GM21360 (cell line): ENCODE measurements at regions not wholly inside any gene's neighbourhood (a gene's known extent, or its start where the extent isn't known, plus 50 kb on each side); places are given as distances from the start of the nearest gene placed in this dataset.

Experiments used
- ATAC-seq: cut with Tn5 transposase; IDR thresholded peaks from one replicate; pipeline ENCODE4 v1.9.1; 2021; ENCODE audit warnings: mild to moderate bottlenecking, moderate library complexity; ENCODE audit not compliant: unreplicated experiment

- ATAC-seq: no peak
Measured at GRCh38 chr15:37773111-37773860, 161.2 kb upstream of the TMCO5A start.

DNA sequence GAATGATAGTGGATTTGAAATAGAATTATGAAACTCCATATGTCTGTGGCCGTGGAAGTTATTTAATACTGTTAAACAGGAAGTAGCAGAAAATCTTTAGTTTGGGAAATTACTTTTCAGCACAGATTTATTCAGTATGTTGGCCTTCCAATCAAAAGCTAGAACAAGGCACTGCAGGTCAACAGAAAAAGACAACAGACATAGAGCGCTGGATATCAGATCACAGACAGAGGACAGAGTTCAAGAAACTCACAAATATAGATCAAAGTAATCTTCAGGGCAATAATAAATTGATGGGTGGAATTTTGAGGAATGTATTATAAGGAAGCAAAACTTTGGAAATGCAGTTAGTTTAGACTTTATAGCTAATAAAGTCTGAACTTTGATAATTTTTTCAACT, 159.5 kb upstream of the TMCO5A start:
- ATAC-seq: no peak

- ATAC-seq: no peak
Measured at GRCh38 chr15:37777006-37777405, 157.4 kb upstream of the TMCO5A start.

- ATAC-seq: no peak
Measured at GRCh38 chr15:37783290-37783689, 151.2 kb upstream of the TMCO5A start.

- no peak for ATAC-seq
Measured at GRCh38 chr15:37788330-37788729, 146.1 kb upstream of the TMCO5A start.

DNA sequence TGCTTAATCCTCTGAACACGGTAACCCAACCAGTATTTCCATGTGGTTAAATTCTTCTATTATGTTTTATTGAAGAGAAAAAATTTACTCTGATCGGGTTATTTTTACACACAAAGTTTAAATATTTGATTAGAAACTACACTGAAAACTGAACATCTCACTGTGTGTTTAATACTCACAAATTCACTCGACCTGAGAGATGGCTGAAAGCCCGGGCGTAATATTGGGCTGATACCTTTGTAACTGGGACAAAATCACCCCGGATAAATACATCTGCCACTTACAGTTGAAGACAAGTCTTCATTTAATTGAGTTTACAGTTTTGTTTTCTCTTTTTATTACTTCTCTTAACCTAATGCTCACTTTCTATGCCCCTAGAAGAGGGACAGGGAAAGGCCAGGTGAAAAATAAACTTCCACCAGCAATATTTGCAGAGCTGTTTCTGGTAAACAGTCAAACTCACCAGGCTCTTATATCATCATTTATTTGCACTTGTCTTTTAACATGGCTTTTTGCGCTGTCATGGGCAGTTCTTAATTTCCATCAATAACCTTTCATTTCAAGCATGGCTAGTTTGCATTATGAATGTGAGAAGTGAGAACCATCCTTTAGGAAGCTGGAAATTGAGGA, 145.6 kb upstream of the TMCO5A start:
- ATAC-seq: no peak

GRCh38 chr15:37789397-37789786, 145.0 kb upstream of the TMCO5A start:
- no peak for ATAC-seq

DNA sequence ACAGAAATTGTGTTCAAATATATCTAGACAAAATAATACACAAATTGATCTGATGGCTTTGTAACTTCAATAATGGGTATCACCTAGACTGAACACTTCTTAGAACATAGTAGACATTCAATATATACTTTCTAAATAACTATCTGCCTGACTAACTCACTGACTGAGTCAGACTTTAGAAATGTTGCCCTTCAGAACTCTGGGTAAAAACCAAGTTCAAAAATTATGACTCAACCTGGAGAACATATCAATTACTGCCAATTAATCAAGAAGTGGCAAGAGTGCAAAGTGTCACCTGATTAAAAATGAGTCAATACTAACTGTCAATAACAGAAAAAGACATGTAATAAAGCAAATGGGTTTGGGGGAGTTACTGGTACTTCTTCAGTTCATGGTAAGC, 144.6 kb upstream of the TMCO5A start:
- no peak for ATAC-seq

- ATAC-seq: no peak
Measured at GRCh38 chr15:37791693-37792092, 142.7 kb upstream of the TMCO5A start.

GRCh38 chr15:37792351-37792750, 142.1 kb upstream of the TMCO5A start:
- no peak for ATAC-seq

- no peak for ATAC-seq
Measured at GRCh38 chr15:37793851-37794250, 140.6 kb upstream of the TMCO5A start.

DNA sequence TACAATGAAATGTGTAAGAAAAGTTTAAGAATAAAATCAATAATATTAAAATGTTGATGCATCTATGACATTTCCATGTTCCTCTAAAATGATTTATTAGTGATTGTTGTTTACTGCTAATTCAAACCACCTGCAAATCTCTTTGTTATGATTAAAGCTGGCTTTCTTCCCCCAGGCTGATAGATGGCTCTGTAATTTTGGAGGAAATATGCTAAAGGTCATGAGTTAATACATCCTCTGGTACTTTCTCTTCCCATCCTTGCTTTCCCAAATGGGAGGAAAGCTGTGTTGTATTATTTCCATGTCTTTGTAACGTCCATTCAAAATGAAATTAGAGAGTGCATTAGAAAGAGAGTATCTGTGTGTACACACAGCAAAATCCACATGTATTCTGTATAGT, 139.5 kb upstream of the TMCO5A start:
- ATAC-seq: no peak

GRCh38 chr15:37801529-37801928, 132.9 kb upstream of the TMCO5A start:
- no peak for ATAC-seq

- ATAC-seq: no peak
Measured at GRCh38 chr15:37806808-37807207, 127.6 kb upstream of the TMCO5A start.

DNA sequence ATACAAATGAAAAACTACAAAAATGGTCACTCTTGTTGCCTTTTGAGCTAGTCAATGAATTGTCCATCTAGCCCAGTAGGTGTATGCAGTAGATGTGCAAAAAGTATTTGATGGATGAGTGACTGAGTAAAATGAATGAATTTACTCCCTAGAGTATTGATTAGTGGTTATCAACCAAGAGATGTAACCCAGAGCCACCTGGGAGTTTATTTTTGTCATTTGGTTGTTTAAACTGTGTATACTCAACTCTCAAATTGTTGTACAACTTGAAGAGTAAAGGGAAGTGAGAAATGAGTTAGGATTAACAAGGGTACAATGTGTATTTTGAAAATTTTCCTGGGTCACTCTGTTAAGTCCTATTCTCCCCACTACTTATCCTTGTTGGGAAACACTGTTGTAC, 124.1 kb upstream of the TMCO5A start:
- ATAC-seq: no peak

- ATAC-seq: no peak
Measured at GRCh38 chr15:37813306-37813705, 121.1 kb upstream of the TMCO5A start.

DNA sequence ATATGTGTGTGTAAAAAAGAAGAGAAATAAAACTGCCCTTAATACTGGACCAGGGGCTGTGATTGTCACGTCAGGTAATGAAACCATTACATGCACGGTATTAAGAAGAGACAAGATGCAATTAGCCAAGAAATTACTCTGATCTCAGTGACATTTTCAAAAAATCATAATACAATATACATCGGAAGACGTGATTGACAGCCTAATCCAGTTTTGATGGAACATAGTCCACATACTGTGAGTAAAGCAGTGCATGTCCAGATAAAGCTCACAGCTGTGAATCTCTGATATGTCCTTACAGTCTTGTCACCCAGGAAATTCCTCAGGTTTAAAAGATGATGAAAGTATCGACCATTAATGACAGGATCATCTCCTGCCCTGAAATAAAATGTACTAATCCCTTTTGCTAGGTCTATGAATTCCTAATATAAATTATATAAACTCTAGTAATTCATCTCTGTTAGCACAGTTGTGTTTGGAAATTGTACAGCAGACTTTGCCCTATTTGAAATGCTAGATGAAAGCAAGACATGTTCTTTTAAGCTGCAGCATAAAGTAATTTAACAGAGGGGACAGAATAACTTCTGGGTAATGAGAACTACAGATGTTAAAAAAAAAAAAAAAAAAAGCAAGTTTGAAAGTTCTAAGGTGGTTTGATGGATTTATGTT, 119.5 kb upstream of the TMCO5A start:
- no peak for ATAC-seq

DNA sequence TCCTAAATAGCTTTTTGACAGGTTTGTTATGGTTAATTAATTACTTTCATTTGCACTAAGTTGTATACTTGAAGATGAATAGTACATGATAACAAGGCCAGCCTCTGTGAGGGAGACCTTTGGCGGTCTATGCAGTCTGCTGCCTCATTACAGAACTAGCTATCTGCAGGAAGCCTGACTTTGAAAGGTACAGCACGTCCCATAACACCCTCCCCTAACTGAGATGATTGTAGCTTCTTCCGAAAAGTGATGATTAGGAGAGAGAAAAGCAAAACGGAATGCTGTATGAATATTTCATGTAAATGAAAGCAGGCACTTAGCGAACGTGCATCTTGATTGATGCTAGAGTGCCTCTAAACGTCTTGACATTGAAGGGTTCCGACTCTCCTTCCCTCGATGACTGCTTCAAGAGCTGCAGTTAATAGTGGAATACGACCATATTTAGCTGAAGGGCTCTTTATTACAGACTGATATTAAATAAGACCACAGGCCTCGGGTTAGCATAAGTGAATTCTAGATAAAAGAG, 116.2 kb upstream of the TMCO5A start:
- ATAC-seq: no peak

DNA sequence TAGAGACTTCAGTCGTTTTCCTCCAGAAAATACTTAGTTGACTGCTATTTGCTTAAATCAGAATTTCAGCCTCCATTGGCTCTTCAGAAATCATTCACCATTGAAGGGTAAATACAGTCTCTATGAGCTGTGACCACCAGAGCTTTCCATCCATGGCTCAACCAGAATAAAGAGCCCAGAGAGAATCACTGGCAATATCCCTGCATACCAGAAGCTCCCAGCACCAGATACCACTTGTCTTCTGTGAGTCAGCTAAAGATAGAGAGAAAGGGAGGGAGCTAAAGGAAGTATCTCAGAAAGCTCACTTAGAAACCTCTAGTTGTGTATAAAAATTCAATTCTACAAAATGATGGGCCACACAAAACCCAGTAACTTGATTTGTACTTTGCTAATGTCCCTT, 115.2 kb upstream of the TMCO5A start:
- no peak for ATAC-seq

GRCh38 chr15:37820380-37821128, 113.9 kb upstream of the TMCO5A start:
- no peak for ATAC-seq

DNA sequence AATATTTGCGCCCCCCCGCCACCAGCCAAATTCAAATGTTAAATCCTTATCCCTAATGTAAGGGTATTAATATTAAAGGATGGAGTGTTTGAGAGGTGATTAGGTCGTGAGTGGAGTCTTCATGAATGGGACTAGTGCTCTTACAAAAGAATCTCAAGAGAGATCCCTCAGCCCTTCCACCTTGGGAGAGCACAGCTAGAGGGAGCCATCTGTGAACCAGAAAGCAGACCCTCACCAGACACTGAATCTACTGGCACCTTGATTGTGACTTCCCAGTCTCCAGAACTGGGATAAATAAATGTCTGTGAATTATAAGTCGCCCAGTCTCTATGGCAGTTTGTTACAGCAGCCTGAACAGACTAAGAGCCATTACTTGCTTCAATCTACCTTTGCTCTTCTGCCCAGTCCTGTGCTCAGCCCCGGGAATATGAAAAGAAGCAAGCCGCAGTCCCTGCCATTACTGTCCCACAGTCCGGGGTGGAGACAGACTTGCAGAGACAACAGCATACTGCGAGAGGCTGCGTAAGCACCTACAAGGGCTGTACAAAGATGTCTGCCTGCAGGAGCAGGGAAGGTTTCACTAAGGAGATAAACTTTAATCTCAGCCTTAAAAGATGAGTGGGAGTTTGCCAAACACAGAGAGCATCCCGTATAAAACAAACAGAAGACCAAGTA, 110.7 kb upstream of the TMCO5A start:
- no peak for ATAC-seq
